ENCODE measurements at regions not wholly inside any gene's neighbourhood (a gene's known extent, or its start where the extent isn't known, plus 50 kb on each side); places are given as distances from the start of the nearest gene placed in this dataset.
"Not testable (repeated sequence)": the region's sequence is repeated elsewhere in the genome, so short reads cannot be mapped to it uniquely, and the experiment has no call there.

DNA sequence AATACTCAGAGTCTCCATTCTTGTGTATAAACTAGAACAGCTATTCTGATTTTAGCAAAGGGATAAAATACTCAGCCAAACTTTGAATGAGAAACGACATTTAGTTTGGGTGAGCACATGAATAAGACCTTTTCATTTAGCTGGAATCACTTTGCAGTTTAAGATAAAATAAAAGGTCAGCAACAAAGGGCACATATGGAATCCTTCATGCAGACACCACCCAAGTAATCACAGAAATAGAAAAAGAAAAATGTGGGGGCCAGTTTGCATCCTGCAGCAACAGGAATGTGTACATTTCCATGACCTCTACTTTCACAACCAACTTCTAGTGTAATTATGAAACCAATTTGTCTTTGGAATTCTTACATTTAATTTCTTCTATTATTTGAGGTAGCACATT, 1637.4 kb downstream of the PCDH9 start:
- 49 to 57% (median 49%) methylated on average over 1 of the region's 1 CpG for WGBS, 3 donors
- TF ChIP-seq CTCF (IDR thresholded peaks at IDR 0.05), result no peak
- no peaks in the 10 kb centered on the region for H3K9me3 ChIP-seq
- intact Hi-C loops (cut with DNase I), result no loop called here
- H3K36me3 ChIP-seq (ENCODE audit: insufficient read depth in 1 of 2, low read depth in 1 of 2), result no peaks in the 10 kb centered on the region
- DNase-seq (no peak), ATAC-seq (no peak)
- H3K27me3 ChIP-seq (ENCODE audit: insufficient read depth in 3 of 3, low read length in 2 of 3), result no peaks in the 10 kb centered on the region
- H3K27ac ChIP-seq, result no peak overlapping the region
- no peak overlapping the region for H3K4me3 ChIP-seq
- H3K4me1 ChIP-seq, result no peaks in the 10 kb centered on the region

DNA sequence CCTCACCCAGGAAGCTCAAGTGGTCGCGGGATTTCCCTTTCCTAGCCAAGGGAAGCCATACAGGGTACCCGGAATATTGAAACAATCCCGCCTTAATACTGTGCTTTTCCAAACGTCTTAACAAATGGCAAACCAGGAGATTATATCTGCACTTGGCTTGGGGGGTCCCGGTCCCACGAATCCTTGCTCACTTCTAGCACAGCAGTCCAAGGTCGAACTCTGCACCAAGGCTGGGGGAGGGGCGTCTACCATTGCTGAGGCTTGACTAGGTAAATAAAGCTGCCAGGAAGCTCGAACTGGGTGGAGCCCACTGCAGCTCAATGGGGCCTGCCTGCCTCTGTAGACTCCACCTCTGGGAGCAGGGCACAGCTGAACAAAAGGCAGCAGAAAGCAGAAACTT, 1644.8 kb downstream of the PCDH9 start:
- no peaks in the 10 kb centered on the region for H3K4me1 ChIP-seq
- no peak for TF ChIP-seq CTCF (IDR thresholded peaks at IDR 0.05)
- DNase-seq (no peak), ATAC-seq (no peak)
- 83 to 91% (median 85%) methylated on average over 10 of the region's 10 CpGs for WGBS, 3 donors
- no peaks in the 10 kb centered on the region for H3K27me3 ChIP-seq (ENCODE audit: insufficient read depth in 3 of 3, low read length in 2 of 3)
- no peaks in the 10 kb centered on the region for H3K9me3 ChIP-seq
- H3K27ac ChIP-seq, result no peak overlapping the region
- no peaks in the 10 kb centered on the region for H3K36me3 ChIP-seq (ENCODE audit: insufficient read depth in 1 of 2, low read depth in 1 of 2)
- intact Hi-C loops (cut with DNase I), result no loop called here
- no peak overlapping the region for H3K4me3 ChIP-seq

DNA sequence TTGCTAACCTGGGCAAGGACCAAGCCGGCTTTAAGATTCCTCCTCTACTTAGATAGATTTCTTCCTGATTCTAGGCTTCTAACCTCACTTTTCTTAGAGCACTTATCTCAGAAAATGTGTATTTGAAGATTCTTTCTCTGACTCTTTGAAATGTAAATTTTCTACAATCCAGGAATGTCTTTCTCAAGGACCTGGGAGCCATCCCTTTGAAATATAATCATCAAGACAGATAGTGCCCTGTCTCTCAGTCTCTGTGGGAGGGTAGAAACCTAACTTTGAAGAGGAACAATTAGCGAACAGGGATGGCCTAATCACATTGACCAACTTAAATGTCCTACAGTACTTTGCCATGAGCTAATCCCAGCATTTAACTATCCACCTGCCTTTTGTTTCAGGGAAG, 1646.0 kb downstream of the PCDH9 start:
- H3K4me1 ChIP-seq, result no peaks in the 10 kb centered on the region
- no peak for TF ChIP-seq CTCF (IDR thresholded peaks at IDR 0.05)
- WGBS, 3 donors, result 72% methylated on average over 2 of the region's 2 CpGs
- ATAC-seq, result no peak
- H3K27me3 ChIP-seq (ENCODE audit: insufficient read depth in 3 of 3, low read length in 2 of 3), result no peaks in the 10 kb centered on the region
- H3K9me3 ChIP-seq, result no peaks in the 10 kb centered on the region
- DNase-seq, result no peak
- intact Hi-C loops (cut with DNase I), result no loop called here
- H3K4me3 ChIP-seq, result no peak overlapping the region
- H3K36me3 ChIP-seq (ENCODE audit: insufficient read depth in 1 of 2, low read depth in 1 of 2), result no peaks in the 10 kb centered on the region
- H3K27ac ChIP-seq, result no peak overlapping the region

- Histone ChIP-seq H3K27me3 (ENCODE audit: insufficient read depth in 3 of 3, low read length in 2 of 3) (no peaks in the 10 kb centered on the region), H3K27ac (no peak overlapping the region), H3K36me3 (ENCODE audit: insufficient read depth in 1 of 2, low read depth in 1 of 2) (no peaks in the 10 kb centered on the region), H3K4me3 (no peak overlapping the region), H3K4me1 (no peaks in the 10 kb centered on the region), H3K9me3 (no peaks in the 10 kb centered on the region)
- ATAC-seq (no peak), DNase-seq (no peak)
- intact Hi-C loops (cut with DNase I), result no loop called here
- TF ChIP-seq CTCF (IDR thresholded peaks at IDR 0.05), result no peak
These were observed 1648.0 kb downstream of the PCDH9 start for GRCh38 chr13:65582160-65582559.

DNA sequence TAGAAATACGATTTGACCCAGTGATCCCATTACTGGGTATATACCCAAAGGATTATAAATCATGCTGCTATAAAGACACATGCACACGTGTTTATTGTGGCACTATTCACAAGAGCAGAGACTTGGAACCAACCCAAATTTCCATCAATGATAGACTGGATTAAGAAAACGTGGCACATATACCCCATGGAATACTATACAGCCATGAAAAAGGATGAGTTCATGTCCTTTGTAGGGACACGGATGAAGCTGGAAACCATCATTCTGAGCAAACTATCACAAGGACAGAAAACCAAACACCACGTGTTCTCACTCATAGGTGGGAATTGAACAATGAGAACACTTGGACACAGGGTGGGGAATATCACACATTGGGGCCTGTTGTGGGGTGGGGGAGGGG, 1665.6 kb downstream of the PCDH9 start:
- intact Hi-C loops (cut with DNase I); ATAC-seq; H3K4me3 ChIP-seq; H3K27ac ChIP-seq; H3K36me3 ChIP-seq (ENCODE audit: insufficient read depth in 1 of 2, low read depth in 1 of 2); H3K4me1 ChIP-seq; H3K9me3 ChIP-seq; H3K27me3 ChIP-seq (ENCODE audit: insufficient read depth in 3 of 3, low read length in 2 of 3); DNase-seq: not testable (repeated sequence)
- WGBS, 3 donors, result 71 to 82% (median 75%) methylated on average over 4 to 5 of the region's 5 CpGs

All from psoas muscle (tissue), 7 donors.